ENCODE measurements at regions not wholly inside any gene's neighbourhood (a gene's known extent, or its start where the extent isn't known, plus 50 kb on each side); places are given as distances from the start of the nearest gene placed in this dataset.

DNA sequence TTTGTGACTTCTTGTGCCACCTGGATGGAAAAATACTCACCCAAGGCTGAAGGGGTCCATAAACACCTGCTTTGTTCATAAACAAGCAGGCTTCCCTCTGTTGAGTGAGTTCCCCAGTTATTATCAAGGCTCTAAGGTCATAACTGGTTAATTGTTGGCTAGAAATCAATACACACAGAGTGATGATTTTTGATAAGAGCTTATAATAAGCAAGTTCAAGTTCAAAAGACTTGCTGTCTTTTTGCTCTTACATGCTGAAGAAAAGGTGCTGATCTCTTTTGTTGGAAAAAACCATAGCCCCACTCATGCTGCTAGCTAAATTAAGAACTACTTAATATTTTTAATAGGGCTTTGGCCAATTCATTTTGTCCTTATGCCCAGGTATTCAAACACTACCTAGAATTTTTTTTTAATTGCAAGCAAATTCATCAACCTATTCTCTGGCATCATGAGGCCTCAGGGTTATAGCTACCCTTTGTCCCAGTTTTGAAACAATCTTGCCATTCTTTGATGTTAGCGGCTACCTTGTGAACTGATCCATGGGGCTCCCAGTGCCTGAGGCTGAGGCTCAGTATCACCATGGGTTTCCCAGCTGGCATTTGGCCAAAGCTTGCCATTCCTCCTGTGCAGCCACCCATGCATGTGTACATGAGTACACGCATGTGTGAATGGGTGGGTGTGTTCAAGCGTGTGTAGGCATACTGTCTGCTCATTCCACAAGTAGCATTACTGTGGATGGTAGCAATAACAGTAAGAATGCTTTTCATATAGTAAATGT is 127.6 kb upstream of the LPP start:
- Histone ChIP-seq H2BK15ac (ENCODE audit: low read depth, low read length) (no peak overlapping the region), H3K9ac (ENCODE audit: low read depth, low read length) (no peak overlapping the region), H3K18ac (ENCODE audit: low read depth, low read length) (no peak overlapping the region), H3K4me2 (ENCODE audit: low read depth, low read length) (no peak overlapping the region), H4K20me1 (ENCODE audit: insufficient read depth, low read length) (no peaks in the 10 kb centered on the region), H4K5ac (ENCODE audit: low read depth, low read length) (no peak overlapping the region), H2AK9ac (replicated peaks; ENCODE audit: low read depth, low read length, poor library complexity) (no peak overlapping the region), H4K91ac (ENCODE audit: insufficient read depth, low read depth, low read length) (no peak overlapping the region), H3K14ac (replicated peaks; ENCODE audit: low read depth, low read length) (no peak overlapping the region), H3K4ac (ENCODE audit: low read depth, low read length) (no peak overlapping the region), H2BK5ac (ENCODE audit: low read depth, low read length, poor library complexity, severe bottlenecking) (no peak overlapping the region), H3K9me1 (ENCODE audit: insufficient read depth, low read length) (no peaks in the 10 kb centered on the region), H4K8ac (ENCODE audit: low read depth in 2 of 2, low read length in 2 of 2) (no peak overlapping the region), H3K56ac (ENCODE audit: extremely low read depth, insufficient read depth, low read length) (no peak overlapping the region), H3K36me3 (ENCODE audit: control insufficient read depth, insufficient read depth, low read length) (no peaks in the 10 kb centered on the region), H3K27ac (ENCODE audit: insufficient read depth, low read length) (no peak overlapping the region), H3K23ac (ENCODE audit: low read depth, low read length) (no peak overlapping the region), H3K4me1 (ENCODE audit: control insufficient read depth, insufficient read depth, low read length) (peaks cover 2% of the 10 kb centered on the region), H3K9me3 (ENCODE audit: control insufficient read depth, insufficient read depth, low read length) (no peaks in the 10 kb centered on the region), H3K4me3 (ENCODE audit: insufficient read depth, low read depth, low read length) (no peak overlapping the region), H2AFZ (replicated peaks; ENCODE audit: low read length, poor library complexity) (no peak overlapping the region), H2BK20ac (ENCODE audit: low read depth, low read length) (no peak overlapping the region), H2BK120ac (ENCODE audit: low read depth, low read length) (no peak overlapping the region), H3K79me1 (ENCODE audit: low read depth in 1 of 2, low read length in 2 of 2) (no peaks in the 10 kb centered on the region), H2AK5ac (ENCODE audit: low read depth, low read length) (no peak overlapping the region), H3K27me3 (ENCODE audit: control insufficient read depth, insufficient read depth, low read length) (no peaks in the 10 kb centered on the region)
- WGBS, 2 experiments (ENCODE audit: extremely low coverage in 2 of 2, insufficient read length in 1 of 2), result no CpG with 5 or more reads among the region's 3 CpGs
- no peak for DNase-seq
- BruUV-seq (replicated peaks), result no TSS peak
- POLR2A ChIA-PET (ENCODE audit: unreplicated experiment), result no interaction called here
- CTCF ChIA-PET, result no interaction called here
- ATAC-seq (ENCODE audit: low read depth), result no peak
- intact Hi-C loops (cut with micrococcal nuclease), result no loop called here
- in situ Hi-C loops (cut with MboI; ENCODE audit: low sequenced_read_pairs), result loop anchor here (25.0 kb wide), 1 partner anchor 936 kb away; no protein-coding TSS in a partner anchor
- dilution Hi-C loops (cut with HindIII; ENCODE audit: low sequenced_read_pairs, unreplicated experiment), result no loop called here
- TF ChIP-seq CEBPB (IDR thresholded peaks at IDR 0.05; ENCODE audit: low read depth, low read length) (no peak), RCOR1 (IDR thresholded peaks at IDR 0.05; ENCODE audit: insufficient replicate concordance, low read length) (no peak), SMC3 (IDR thresholded peaks at IDR 0.05; ENCODE audit: low read depth, low read length) (no peak), CHD1 (IDR thresholded peaks at IDR 0.05; ENCODE audit: low read depth, low read length) (no peak), RAD21 (IDR thresholded peaks at IDR 0.05; ENCODE audit: low read length) (no peak), BHLHE40 (IDR thresholded peaks at IDR 0.05; ENCODE audit: low read depth, low read length) (no peak), NFE2L2 (IDR thresholded peaks at IDR 0.05; ENCODE audit: low read depth, low read length) (no peak), POLR2A (IDR thresholded peaks at IDR 0.05; ENCODE audit: low read depth, low read length) (no peak), MAZ (IDR thresholded peaks at IDR 0.05; ENCODE audit: borderline replicate concordance, low read depth, low read length) (no peak), MXI1 (IDR thresholded peaks at IDR 0.05; ENCODE audit: borderline replicate concordance, low read depth, low read length) (no peak), RFX5 (IDR thresholded peaks at IDR 0.05; ENCODE audit: low read depth, low read length) (no peak), FOS (IDR thresholded peaks at IDR 0.05; ENCODE audit: low read depth, low read length) (no peak), MAFK (IDR thresholded peaks at IDR 0.05; ENCODE audit: low read depth, low read length) (no peak)
- TF ChIP-seq, protein P1, sequence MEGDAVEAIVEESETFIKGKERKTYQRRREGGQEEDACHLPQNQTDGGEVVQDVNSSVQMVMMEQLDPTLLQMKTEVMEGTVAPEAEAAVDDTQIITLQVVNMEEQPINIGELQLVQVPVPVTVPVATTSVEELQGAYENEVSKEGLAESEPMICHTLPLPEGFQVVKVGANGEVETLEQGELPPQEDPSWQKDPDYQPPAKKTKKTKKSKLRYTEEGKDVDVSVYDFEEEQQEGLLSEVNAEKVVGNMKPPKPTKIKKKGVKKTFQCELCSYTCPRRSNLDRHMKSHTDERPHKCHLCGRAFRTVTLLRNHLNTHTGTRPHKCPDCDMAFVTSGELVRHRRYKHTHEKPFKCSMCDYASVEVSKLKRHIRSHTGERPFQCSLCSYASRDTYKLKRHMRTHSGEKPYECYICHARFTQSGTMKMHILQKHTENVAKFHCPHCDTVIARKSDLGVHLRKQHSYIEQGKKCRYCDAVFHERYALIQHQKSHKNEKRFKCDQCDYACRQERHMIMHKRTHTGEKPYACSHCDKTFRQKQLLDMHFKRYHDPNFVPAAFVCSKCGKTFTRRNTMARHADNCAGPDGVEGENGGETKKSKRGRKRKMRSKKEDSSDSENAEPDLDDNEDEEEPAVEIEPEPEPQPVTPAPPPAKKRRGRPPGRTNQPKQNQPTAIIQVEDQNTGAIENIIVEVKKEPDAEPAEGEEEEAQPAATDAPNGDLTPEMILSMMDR (conservative IDR thresholded peaks at IDR 0.05; ENCODE audit: low read depth, low read length), result no peak
- TF ChIP-seq, protein P2, sequence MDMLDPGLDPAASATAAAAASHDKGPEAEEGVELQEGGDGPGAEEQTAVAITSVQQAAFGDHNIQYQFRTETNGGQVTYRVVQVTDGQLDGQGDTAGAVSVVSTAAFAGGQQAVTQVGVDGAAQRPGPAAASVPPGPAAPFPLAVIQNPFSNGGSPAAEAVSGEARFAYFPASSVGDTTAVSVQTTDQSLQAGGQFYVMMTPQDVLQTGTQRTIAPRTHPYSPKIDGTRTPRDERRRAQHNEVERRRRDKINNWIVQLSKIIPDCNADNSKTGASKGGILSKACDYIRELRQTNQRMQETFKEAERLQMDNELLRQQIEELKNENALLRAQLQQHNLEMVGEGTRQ (IDR thresholded peaks at IDR 0.05; ENCODE audit: low read depth, low read length), result no peak
- TF ChIP-seq, protein P3, sequence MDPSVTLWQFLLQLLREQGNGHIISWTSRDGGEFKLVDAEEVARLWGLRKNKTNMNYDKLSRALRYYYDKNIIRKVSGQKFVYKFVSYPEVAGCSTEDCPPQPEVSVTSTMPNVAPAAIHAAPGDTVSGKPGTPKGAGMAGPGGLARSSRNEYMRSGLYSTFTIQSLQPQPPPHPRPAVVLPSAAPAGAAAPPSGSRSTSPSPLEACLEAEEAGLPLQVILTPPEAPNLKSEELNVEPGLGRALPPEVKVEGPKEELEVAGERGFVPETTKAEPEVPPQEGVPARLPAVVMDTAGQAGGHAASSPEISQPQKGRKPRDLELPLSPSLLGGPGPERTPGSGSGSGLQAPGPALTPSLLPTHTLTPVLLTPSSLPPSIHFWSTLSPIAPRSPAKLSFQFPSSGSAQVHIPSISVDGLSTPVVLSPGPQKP (IDR thresholded peaks at IDR 0.05; ENCODE audit: borderline replicate concordance, low read depth, low read length), result no peak

All from IMR-90 (cell line).